Fibroblast of mammary gland (primary cell): ENCODE measurements at regions not wholly inside any gene's neighbourhood (a gene's known extent, or its start where the extent isn't known, plus 50 kb on each side); places are given as distances from the start of the nearest gene placed in this dataset.

Source experiments
- DNase-seq: peaks from one replicate; pipeline ENCODE4 v3.0.0-alpha.2; 2010; ENCODE audit warnings: low read depth
- H3K4me3 ChIP-seq: 2 replicates; pipeline ENCODE4 v1.5.1; 2011; ENCODE audit warnings: low read depth, mild to moderate bottlenecking, low read length, moderate library complexity; ENCODE audit not compliant: control insufficient read depth
- CTCF ChIP-seq: conservative IDR thresholded peaks from 2 replicates; pipeline ENCODE4 v1.5.1; 2011; ENCODE audit warnings: low read depth, low read length, inconsistent platforms; ENCODE audit not compliant: control insufficient read depth, insufficient read depth

- no peak for TF ChIP-seq CTCF
- DNase-seq: no peak
- no peak overlapping the region for H3K4me3 ChIP-seq
Observed at GRCh38 chrX:34557733-34558132, 99.4 kb downstream of the TMEM47 start.

- H3K4me3 ChIP-seq: no peak overlapping the region
- no peak for TF ChIP-seq CTCF
- no peak for DNase-seq
Observed at GRCh38 chrX:34555481-34555880, 101.6 kb downstream of the TMEM47 start.

- DNase-seq: peak; percentile 25
- no peak overlapping the region for H3K4me3 ChIP-seq
- TF ChIP-seq CTCF: no peak
Observed at GRCh38 chrX:34546366-34546765, 110.7 kb downstream of the TMEM47 start.

DNA sequence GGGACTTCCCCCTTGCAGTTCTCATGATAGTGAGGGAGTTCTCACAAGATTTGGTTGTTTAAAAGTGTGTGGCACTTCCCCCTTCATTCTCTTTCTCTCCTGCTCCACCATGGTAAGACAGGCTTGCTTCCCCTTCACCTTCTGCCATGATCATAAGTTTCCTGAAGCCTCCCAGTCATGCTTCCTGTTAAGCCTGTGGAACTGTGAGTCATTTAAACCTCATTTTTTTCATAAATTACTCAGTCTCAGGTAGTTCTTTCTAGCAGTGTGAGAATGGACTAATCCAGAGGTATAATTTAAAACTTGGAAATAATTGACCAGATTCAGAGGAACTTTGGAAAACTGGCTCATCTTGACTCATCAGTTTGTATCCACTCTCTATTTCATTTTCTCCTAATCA lies 129.0 kb downstream of the TMEM47 start:
- TF ChIP-seq CTCF: no peak
- no peak overlapping the region for H3K4me3 ChIP-seq
- peak; percentile 1 for DNase-seq

GRCh38 chrX:34521563-34521962 lies 135.5 kb downstream of the TMEM47 start:
- no peak for TF ChIP-seq CTCF
- no peak overlapping the region for H3K4me3 ChIP-seq
- peak; percentile 3 for DNase-seq

- no peak for DNase-seq
- no peak for TF ChIP-seq CTCF
- no peak overlapping the region for H3K4me3 ChIP-seq
Observed at GRCh38 chrX:34509394-34509793, 147.7 kb downstream of the TMEM47 start.

- no peak for DNase-seq
- no peak for TF ChIP-seq CTCF
- no peak overlapping the region for H3K4me3 ChIP-seq
Observed at GRCh38 chrX:34503119-34503518, 154.0 kb downstream of the TMEM47 start.
